Vagina (tissue), 2 donors: ENCODE measurements at regions not wholly inside any gene's neighbourhood (a gene's known extent, or its start where the extent isn't known, plus 50 kb on each side); places are given as distances from the start of the nearest gene placed in this dataset.

Source experiments
- DNase-seq, 2 donors: peaks; one replicate each; pipeline ENCODE4 v3.0.0-alpha.2; 2017; ENCODE audit errors: extremely low spot score in 2 of 2
- H3K27ac ChIP-seq: fragments of 200-600 bp; sonication (generic); one replicate; pipeline ENCODE4 v1.5.1; 2019
- H3K27me3 ChIP-seq: fragments of 200-600 bp; sonication (generic); one replicate; pipeline ENCODE4 v1.5.1; 2019
- H3K36me3 ChIP-seq, 2 donors: fragments of 200-600 bp; sonication (generic); one replicate each; pipeline ENCODE4 v1.5.1; 2017 to 2019
- H3K4me1 ChIP-seq: fragments of 200-600 bp; sonication (generic); one replicate; pipeline ENCODE4 v1.5.1; 2019
- H3K4me3 ChIP-seq, 2 donors: fragments of 200-600 bp; sonication (generic); 1 replicate in 1 of 2; 2 replicates in 1 of 2; pipeline ENCODE4 v1.5.1; 2016 to 2019
- H3K9me3 ChIP-seq: fragments of 200-600 bp; sonication (generic); one replicate; pipeline ENCODE4 v1.5.1; 2019
- POLR2A ChIP-seq, 2 donors: fragments of 450-650 bp; IDR thresholded peaks; one replicate each; pipeline ENCODE4 v1.6.1; 2017; ENCODE audit warnings: antibody characterized with exemption in 2 of 2, mild to moderate bottlenecking in 2 of 2, moderate library complexity in 2 of 2
- POLR2AphosphoS5 ChIP-seq, 2 donors: sonication (generic); formaldehyde crosslinking; IDR thresholded peaks; one replicate each; pipeline ENCODE4 v1.9.0; 2017; ENCODE audit warnings: antibody characterized with exemption in 2 of 2, mild to moderate bottlenecking in 2 of 2, low read depth in 1 of 2; ENCODE audit not compliant: insufficient read depth in 1 of 2
- intact Hi-C: fragments of 100-400 bp; cut with DNase I; formaldehyde crosslinking; loops from one replicate; pipeline ENCODE4 v1.15.1; 2023
- TF ChIP-seq, protein P1 (sequence below), 3 experiments: fragments of 450-650 bp in 2 of 3; fragments of 200-600 bp in 1 of 3; sonication (generic) in 1 of 3; IDR thresholded peaks; one replicate each; pipeline ENCODE4 v1.5.1; 2017 to 2019; ENCODE audit warnings: antibody characterized with exemption in 3 of 3, mild to moderate bottlenecking in 2 of 3, moderate library complexity in 2 of 3

DNA sequence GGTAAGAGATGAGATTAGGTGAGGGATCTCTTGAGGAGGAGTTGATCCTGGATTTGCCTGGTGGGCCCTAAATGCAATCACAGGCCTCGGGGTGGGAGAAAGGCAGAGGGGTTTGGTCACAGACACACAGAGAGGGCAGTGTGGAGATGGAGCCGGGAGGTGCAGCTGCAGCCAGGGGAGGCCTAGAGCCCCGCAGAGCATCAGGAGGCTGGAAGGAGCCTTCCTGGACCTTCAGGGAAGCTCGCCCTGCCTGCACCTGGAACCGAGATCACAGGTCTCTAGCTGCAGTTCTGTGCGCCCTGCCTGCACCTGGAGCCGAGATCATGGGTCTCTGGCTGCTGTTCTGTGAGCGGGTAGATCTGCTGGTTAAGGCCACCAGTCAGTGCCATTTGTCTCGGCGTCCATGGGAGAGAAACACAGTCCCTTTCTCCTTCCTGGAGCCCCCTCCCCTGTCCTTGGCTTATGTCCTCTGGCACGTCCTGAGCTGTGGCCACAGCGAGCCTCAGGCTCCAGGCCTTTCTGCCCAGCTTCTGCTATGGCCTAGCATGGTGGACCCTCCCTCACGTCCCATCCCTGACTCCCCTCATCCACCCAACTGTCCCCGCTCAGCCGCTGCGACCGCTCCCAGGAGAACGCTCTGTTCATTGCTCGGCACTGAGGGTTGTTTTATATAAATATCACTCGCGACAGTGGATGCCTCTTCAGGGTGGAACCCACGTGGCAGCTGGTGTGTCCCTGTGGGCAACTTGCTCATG lies 112.0 kb downstream of the DACT2 start:
- no peaks in the 10 kb centered on the region for H3K36me3 ChIP-seq
- DNase-seq = no peak
- H3K27me3 ChIP-seq = no peaks in the 10 kb centered on the region
- H3K9me3 ChIP-seq = no peaks in the 10 kb centered on the region
- intact Hi-C loops = no loop called here
- no peaks in the 10 kb centered on the region for H3K4me1 ChIP-seq
- no peak overlapping the region for H3K4me3 ChIP-seq
- H3K27ac ChIP-seq = no peak overlapping the region
- TF ChIP-seq, protein P1, sequence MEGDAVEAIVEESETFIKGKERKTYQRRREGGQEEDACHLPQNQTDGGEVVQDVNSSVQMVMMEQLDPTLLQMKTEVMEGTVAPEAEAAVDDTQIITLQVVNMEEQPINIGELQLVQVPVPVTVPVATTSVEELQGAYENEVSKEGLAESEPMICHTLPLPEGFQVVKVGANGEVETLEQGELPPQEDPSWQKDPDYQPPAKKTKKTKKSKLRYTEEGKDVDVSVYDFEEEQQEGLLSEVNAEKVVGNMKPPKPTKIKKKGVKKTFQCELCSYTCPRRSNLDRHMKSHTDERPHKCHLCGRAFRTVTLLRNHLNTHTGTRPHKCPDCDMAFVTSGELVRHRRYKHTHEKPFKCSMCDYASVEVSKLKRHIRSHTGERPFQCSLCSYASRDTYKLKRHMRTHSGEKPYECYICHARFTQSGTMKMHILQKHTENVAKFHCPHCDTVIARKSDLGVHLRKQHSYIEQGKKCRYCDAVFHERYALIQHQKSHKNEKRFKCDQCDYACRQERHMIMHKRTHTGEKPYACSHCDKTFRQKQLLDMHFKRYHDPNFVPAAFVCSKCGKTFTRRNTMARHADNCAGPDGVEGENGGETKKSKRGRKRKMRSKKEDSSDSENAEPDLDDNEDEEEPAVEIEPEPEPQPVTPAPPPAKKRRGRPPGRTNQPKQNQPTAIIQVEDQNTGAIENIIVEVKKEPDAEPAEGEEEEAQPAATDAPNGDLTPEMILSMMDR (IDR thresholded peaks at IDR 0.05) = no peak
- TF ChIP-seq POLR2AphosphoS5 (IDR thresholded peaks at IDR 0.05; ENCODE audit: insufficient read depth in 1 of 2, low read depth in 1 of 2) = no peak
- TF ChIP-seq POLR2A (IDR thresholded peaks at IDR 0.05) = no peak

DNA sequence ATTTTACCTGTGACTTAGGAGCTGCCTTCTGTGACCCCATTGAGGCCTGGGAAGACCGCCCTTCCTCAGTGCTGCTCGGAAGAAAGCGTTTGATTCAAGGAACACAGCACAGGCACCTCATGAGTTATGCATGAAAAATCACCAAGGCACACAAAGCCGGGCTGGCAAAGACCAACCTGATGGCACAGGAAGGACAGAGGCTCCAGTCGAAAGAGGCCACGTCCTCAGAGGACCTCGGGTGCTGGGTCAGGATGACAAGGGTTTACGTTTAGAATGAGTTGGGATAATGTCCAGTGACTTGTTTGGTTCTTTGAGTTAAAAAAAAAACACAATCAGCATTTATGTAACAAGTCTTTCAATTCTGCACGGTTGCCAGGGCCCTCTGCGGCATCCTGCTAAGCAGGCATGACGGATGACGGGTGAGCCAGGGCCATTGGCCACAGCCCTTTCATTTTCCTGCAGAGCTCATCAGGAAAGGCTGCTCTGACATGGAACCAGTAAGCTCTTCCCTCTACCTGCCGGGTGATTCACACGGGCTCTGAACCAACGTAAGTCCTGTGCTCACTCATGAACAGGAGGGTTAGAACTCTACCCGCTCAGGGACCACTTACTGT lies 112.8 kb downstream of the DACT2 start:
- Histone ChIP-seq H3K9me3 (no peaks in the 10 kb centered on the region), H3K27me3 (no peaks in the 10 kb centered on the region), H3K4me1 (no peaks in the 10 kb centered on the region), H3K36me3 (no peaks in the 10 kb centered on the region), H3K4me3 (no peak overlapping the region), H3K27ac (no peak overlapping the region)
- DNase-seq = no peak
- intact Hi-C loops = no loop called here
- TF ChIP-seq, protein P1 (IDR thresholded peaks at IDR 0.05) = no peak

DNA sequence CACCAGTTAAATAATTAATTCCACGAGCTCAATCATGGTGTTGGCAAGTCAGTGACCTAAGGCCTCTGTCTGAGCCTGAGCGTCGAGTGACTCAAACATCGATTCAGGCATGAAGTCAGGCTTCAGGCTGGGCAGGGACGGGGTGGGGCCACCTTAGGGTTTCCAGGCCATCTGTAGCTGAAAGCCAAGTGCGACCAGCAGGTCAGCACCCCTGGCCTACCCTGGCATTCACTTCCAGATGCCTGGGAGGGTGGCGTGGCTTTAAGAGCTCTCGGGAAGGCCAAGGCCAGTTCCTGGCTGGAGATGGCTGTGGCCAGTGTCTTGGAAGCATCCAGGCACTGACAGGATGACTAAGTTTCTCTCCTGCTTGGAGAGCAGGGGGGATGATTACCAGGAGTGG lies 113.4 kb downstream of the DACT2 start:
- Histone ChIP-seq H3K27me3 (no peaks in the 10 kb centered on the region), H3K9me3 (no peaks in the 10 kb centered on the region), H3K4me1 (no peaks in the 10 kb centered on the region), H3K27ac (no peak overlapping the region), H3K36me3 (no peaks in the 10 kb centered on the region), H3K4me3 (no peak overlapping the region)
- intact Hi-C loops = no loop called here
- TF ChIP-seq, protein P1 (IDR thresholded peaks at IDR 0.05) = no peak
- no peak for TF ChIP-seq POLR2AphosphoS5 (IDR thresholded peaks at IDR 0.05; ENCODE audit: insufficient read depth in 1 of 2, low read depth in 1 of 2)
- no peak for TF ChIP-seq POLR2A (IDR thresholded peaks at IDR 0.05)
- no peak for DNase-seq

DNA sequence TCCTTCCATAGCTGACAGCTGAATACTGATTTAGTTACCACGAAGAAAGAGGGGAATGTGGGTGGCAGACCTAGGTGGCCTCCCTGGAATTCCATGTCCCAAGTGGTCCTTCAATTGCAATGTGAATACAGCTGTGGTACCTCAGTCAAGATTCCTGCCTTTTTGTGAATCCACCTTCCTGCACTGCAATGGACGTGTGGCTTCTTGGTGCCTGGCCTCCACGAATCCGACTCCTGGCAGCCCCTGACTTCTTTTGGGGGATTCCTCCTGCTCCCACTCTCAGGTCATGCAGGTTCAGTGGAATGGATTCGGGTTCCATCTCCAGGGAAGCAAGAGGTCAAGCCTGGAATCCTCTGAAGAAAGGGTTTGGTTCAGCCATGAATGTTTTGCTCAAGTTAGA lies 117.8 kb downstream of the DACT2 start:
- Histone ChIP-seq H3K4me1 (no peaks in the 10 kb centered on the region), H3K4me3 (no peak overlapping the region), H3K36me3 (no peaks in the 10 kb centered on the region), H3K27me3 (no peaks in the 10 kb centered on the region), H3K27ac (no peak overlapping the region), H3K9me3 (no peaks in the 10 kb centered on the region)
- DNase-seq = no peak
- intact Hi-C loops = no loop called here
- TF ChIP-seq, protein P1 (IDR thresholded peaks at IDR 0.05) = no peak
- no peak for TF ChIP-seq POLR2AphosphoS5 (IDR thresholded peaks at IDR 0.05; ENCODE audit: insufficient read depth in 1 of 2, low read depth in 1 of 2)
- no peak for TF ChIP-seq POLR2A (IDR thresholded peaks at IDR 0.05)

DNA sequence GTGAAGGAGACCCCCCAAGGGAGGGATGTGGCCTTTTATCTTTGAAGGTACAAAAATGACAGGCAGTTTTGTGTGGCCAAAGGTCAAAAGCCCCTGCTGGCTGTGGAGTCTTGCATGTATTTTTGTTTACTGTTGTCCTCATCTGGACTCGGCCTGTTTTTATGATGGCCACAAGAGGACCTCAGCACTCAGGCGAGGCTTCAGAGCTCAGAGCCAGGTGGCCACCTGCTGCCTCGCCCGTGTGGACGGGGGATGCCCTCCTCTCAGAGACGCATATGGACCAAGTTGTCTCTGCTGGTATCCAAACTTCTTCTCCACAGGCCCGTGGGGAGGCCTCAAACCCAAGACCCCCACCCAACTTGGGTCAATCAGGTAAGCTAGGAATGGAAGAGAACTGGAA lies 118.2 kb downstream of the DACT2 start:
- intact Hi-C loops = no loop called here
- TF ChIP-seq POLR2AphosphoS5 (IDR thresholded peaks at IDR 0.05; ENCODE audit: insufficient read depth in 1 of 2, low read depth in 1 of 2) (no peak), POLR2A (IDR thresholded peaks at IDR 0.05) (no peak)
- TF ChIP-seq, protein P1 (IDR thresholded peaks at IDR 0.05) = no peak
- no peaks in the 10 kb centered on the region for H3K36me3 ChIP-seq
- DNase-seq = no peak
- H3K27ac ChIP-seq = no peak overlapping the region
- no peaks in the 10 kb centered on the region for H3K4me1 ChIP-seq
- no peaks in the 10 kb centered on the region for H3K27me3 ChIP-seq
- H3K4me3 ChIP-seq = no peak overlapping the region
- no peaks in the 10 kb centered on the region for H3K9me3 ChIP-seq
